NCI-H1092 (cell line): ENCODE measurements at regions not wholly inside any gene's neighbourhood (a gene's known extent, or its start where the extent isn't known, plus 50 kb on each side); places are given as distances from the start of the nearest gene placed in this dataset.
"Not testable (repeated sequence)": the region's sequence is repeated elsewhere in the genome, so short reads cannot be mapped to it uniquely, and the experiment has no call there.

Source experiments
- DNase-seq: peaks from one replicate; lab custom pipeline; 2025; lab: John Stamatoyannopoulos, UW

GRCh38 chr18:23311351-23312121, 141.6 kb upstream of the RIOK3 start:
- no peak for DNase-seq

GRCh38 chr18:23313379-23313778, 139.7 kb upstream of the RIOK3 start:
- DNase-seq, result no peak

- DNase-seq, result no peak
These were observed 138.4 kb upstream of the RIOK3 start for GRCh38 chr18:23314672-23315071.

- no peak for DNase-seq
These were observed 136.8 kb upstream of the RIOK3 start for GRCh38 chr18:23316316-23316715.

- no peak for DNase-seq
These were observed 136.1 kb upstream of the RIOK3 start for GRCh38 chr18:23316988-23317387.

- no peak for DNase-seq
These were observed 135.0 kb upstream of the RIOK3 start for GRCh38 chr18:23317975-23318675.

GRCh38 chr18:23320709-23321236, 132.3 kb upstream of the RIOK3 start:
- no peak for DNase-seq

GRCh38 chr18:23321996-23322395, 131.1 kb upstream of the RIOK3 start:
- no peak for DNase-seq

- DNase-seq, result no peak
These were observed 128.9 kb upstream of the RIOK3 start for GRCh38 chr18:23324056-23324811.

GRCh38 chr18:23324861-23325260, 128.2 kb upstream of the RIOK3 start:
- DNase-seq, result no peak

- DNase-seq, result not testable (repeated sequence)
These were observed 123.4 kb upstream of the RIOK3 start for GRCh38 chr18:23329671-23330070.

- DNase-seq, result no peak
These were observed 122.7 kb upstream of the RIOK3 start for GRCh38 chr18:23330423-23330822.

- DNase-seq, result no peak
These were observed 121.8 kb upstream of the RIOK3 start for GRCh38 chr18:23331091-23331920.

- DNase-seq, result no peak
These were observed 120.7 kb upstream of the RIOK3 start for GRCh38 chr18:23332356-23332755.

- no peak for DNase-seq
These were observed 119.3 kb upstream of the RIOK3 start for GRCh38 chr18:23333827-23334226.

GRCh38 chr18:23334569-23334968, 118.5 kb upstream of the RIOK3 start:
- DNase-seq, result no peak

- no peak for DNase-seq
These were observed 117.0 kb upstream of the RIOK3 start for GRCh38 chr18:23336101-23336500.

GRCh38 chr18:23337599-23338444, 115.3 kb upstream of the RIOK3 start:
- DNase-seq, result peak; percentile 5

GRCh38 chr18:23340661-23341060, 112.4 kb upstream of the RIOK3 start:
- DNase-seq, result no peak

GRCh38 chr18:23341383-23341782, 111.7 kb upstream of the RIOK3 start:
- DNase-seq, result no peak

- DNase-seq, result no peak
These were observed 111.1 kb upstream of the RIOK3 start for GRCh38 chr18:23341983-23342382.
